Ammon's horn (tissue), 1 donor: ENCODE measurements at regions not wholly inside any gene's neighbourhood (a gene's known extent, or its start where the extent isn't known, plus 50 kb on each side); places are given as distances from the start of the nearest gene placed in this dataset.
"Not testable (repeated sequence)": the region's sequence is repeated elsewhere in the genome, so short reads cannot be mapped to it uniquely, and the experiment has no call there.

Source experiments
- DNase-seq: peaks from one replicate; pipeline ENCODE4 v3.0.0-alpha.2; 2016; ENCODE audit warnings: low spot score

- peak; percentile 59 for DNase-seq
These were observed 445.4 kb upstream of the DEFB115 start for GRCh38 chr20:30811885-30812671.

GRCh38 chr20:30812739-30813411 lies 444.6 kb upstream of the DEFB115 start:
- DNase-seq, result no peak

GRCh38 chr20:30813412-30814311 lies 443.8 kb upstream of the DEFB115 start:
- not testable (repeated sequence) for DNase-seq

- not testable (repeated sequence) for DNase-seq
These were observed 443.2 kb upstream of the DEFB115 start for GRCh38 chr20:30814312-30814639.

GRCh38 chr20:30815027-30815576 lies 442.4 kb upstream of the DEFB115 start:
- not testable (repeated sequence) for DNase-seq

- no peak for DNase-seq
These were observed 441.8 kb upstream of the DEFB115 start for GRCh38 chr20:30815577-30816181.

- no peak for DNase-seq
These were observed 441.2 kb upstream of the DEFB115 start for GRCh38 chr20:30816182-30816645.

- not testable (repeated sequence) for DNase-seq
These were observed 435.8 kb upstream of the DEFB115 start for GRCh38 chr20:30821615-30822014.

GRCh38 chr20:30824666-30825065 lies 432.8 kb upstream of the DEFB115 start:
- DNase-seq, result not testable (repeated sequence)

GRCh38 chr20:30845923-30846322 lies 411.5 kb upstream of the DEFB115 start:
- DNase-seq, result not testable (repeated sequence)

- not testable (repeated sequence) for DNase-seq
These were observed 389.2 kb upstream of the DEFB115 start for GRCh38 chr20:30868271-30868670.

- not testable (repeated sequence) for DNase-seq
These were observed 386.3 kb upstream of the DEFB115 start for GRCh38 chr20:30871127-30871526.

- not testable (repeated sequence) for DNase-seq
These were observed 385.2 kb upstream of the DEFB115 start for GRCh38 chr20:30872252-30872651.

GRCh38 chr20:30875868-30876267 lies 381.6 kb upstream of the DEFB115 start:
- DNase-seq, result not testable (repeated sequence)

GRCh38 chr20:30891400-30891799 lies 366.1 kb upstream of the DEFB115 start:
- DNase-seq, result not testable (repeated sequence)

- no peak for DNase-seq
These were observed 364.7 kb upstream of the DEFB115 start for GRCh38 chr20:30892541-30893345.

GRCh38 chr20:30893346-30894314 lies 363.8 kb upstream of the DEFB115 start:
- DNase-seq, result not testable (repeated sequence)

- not testable (repeated sequence) for DNase-seq
These were observed 362.6 kb upstream of the DEFB115 start for GRCh38 chr20:30894707-30895353.

- not testable (repeated sequence) for DNase-seq
These were observed 362.1 kb upstream of the DEFB115 start for GRCh38 chr20:30895354-30895711.
